HCT116 (cell line): ENCODE measurements at regions not wholly inside any gene's neighbourhood (a gene's known extent, or its start where the extent isn't known, plus 50 kb on each side); places are given as distances from the start of the nearest gene placed in this dataset.
A peak's percentile ranks its signal among the peaks of the same experiment; 100 is the strongest.

Experiments used
- ATAC-seq: fragments of 200-7000 bp; cut with Tn5 transposase; 2 replicates; pipeline ENCODE4 v1.9.1; 2020; ENCODE audit warnings: mild to moderate bottlenecking, moderate library complexity
- BruUV-seq: library from RNA; stranded (reverse); fragments of 400-500 nt; replicated peaks from 2 replicates; lab custom pipeline; 2021; lab: Mats Ljungman, UMichigan
- CTCF ChIA-PET: fragments of 300-600 bp; sonication (Branson Sonifier 250); formaldehyde crosslinking; loops from one replicate; lab custom pipeline; 2021; ENCODE audit warnings: antibody characterized with exemption; lab: Charles Lee
- POLR2A ChIA-PET: fragments of 300-600, 350-600 bp; sonication (Branson Sonifier 250); formaldehyde crosslinking; loops from one replicate; lab custom pipeline; 2021; ENCODE audit warnings: antibody characterized with exemption; lab: Charles Lee
- RAD21 ChIA-PET, 2 experiments: fragments of 300-600 bp; sonication (Branson Sonifier 250); formaldehyde crosslinking; loops; one replicate each; lab custom pipeline; 2023; ENCODE audit warnings: low total read pairs in 2 of 2; ENCODE audit not compliant: uncharacterized antibody in 2 of 2, unreplicated experiment in 2 of 2, low non-redundant PET in 1 of 2; lab: Charles Lee
- DNase-seq: peaks from one replicate; pipeline ENCODE4 v3.0.0-alpha.2; 2010; ENCODE audit warnings: low read depth, low spot score
- H2AFZ ChIP-seq: fragments of 200-600 bp; shearing (Covaris generic), sonication (generic); 2 replicates; pipeline ENCODE4 v1.6.1; 2017; ENCODE audit warnings: low read depth, mixed run types, mixed read lengths, antibody characterized with exemption, low read length; ENCODE audit not compliant: poor library complexity, severe bottlenecking
- H3K27ac ChIP-seq: 2 replicates; pipeline ENCODE4 v1.5.1; 2012; ENCODE audit warnings: low read depth, low read length
- H3K27me3 ChIP-seq: fragments of 200-600 bp; sonication (generic); 2 replicates; pipeline ENCODE4 v1.6.1; 2016; ENCODE audit warnings: mixed run types, low read length, mixed read lengths; ENCODE audit not compliant: insufficient read depth
- H3K36me3 ChIP-seq, 2 experiments: fragments of 200-500 bp in 1 of 2; fragments of 200-600 bp in 1 of 2; sonication (Bioruptor generic) in 1 of 2; sonication (generic) in 1 of 2; 2 replicates each; pipeline versions ENCODE4 v1.5.1 to v1.6.1; 2014 to 2016; ENCODE audit warnings: low read length in 2 of 2, inconsistent platforms in 1 of 2, mixed read lengths in 1 of 2, mixed run types in 1 of 2; ENCODE audit not compliant: insufficient read depth in 2 of 2, control insufficient read depth in 1 of 2
- H3K4me1 ChIP-seq, 2 experiments: fragments of 200-600 bp in 1 of 2; sonication (generic) in 1 of 2; 2 replicates each; pipeline versions ENCODE4 v1.5.1 to v1.6.1; 2012 to 2017; ENCODE audit warnings: low read length in 2 of 2, inconsistent platforms in 1 of 2, mild to moderate bottlenecking in 1 of 2, mixed read lengths in 1 of 2, mixed run types in 1 of 2, moderate library complexity in 1 of 2; ENCODE audit not compliant: insufficient read depth in 2 of 2, control insufficient read depth in 1 of 2
- H3K4me2 ChIP-seq: fragments of 200-600 bp; sonication (generic); 2 replicates; pipeline ENCODE4 v1.6.1; 2017; ENCODE audit warnings: mixed run types, low read length, mixed read lengths
- H3K4me3 ChIP-seq, 2 experiments: fragments of 200-600 bp in 1 of 2; sonication (generic) in 1 of 2; replicated peaks in 1 of 2; 2 replicates each; pipeline ENCODE4 v1.5.1; 2011 to 2016; ENCODE audit warnings: low read length in 2 of 2, control low read depth in 1 of 2, low read depth in 1 of 2, mild to moderate bottlenecking in 1 of 2, mixed read lengths in 1 of 2, mixed run types in 1 of 2
- H3K79me2 ChIP-seq: fragments of 200-600 bp; sonication (generic); 2 replicates; pipeline ENCODE4 v1.6.1; 2017; ENCODE audit warnings: mild to moderate bottlenecking, mixed run types, low read length, moderate library complexity, mixed read lengths; ENCODE audit not compliant: insufficient read depth
- H3K9ac ChIP-seq: fragments of 200-600 bp; sonication (generic); 2 replicates; pipeline ENCODE4 v1.6.1; 2016; ENCODE audit warnings: low read length, mixed read lengths
- H3K9me2 ChIP-seq: fragments of 200-600 bp; sonication (generic), shearing (Covaris generic); 2 replicates; pipeline ENCODE4 v1.6.1; 2017; ENCODE audit warnings: mixed run types, mild to moderate bottlenecking, moderate library complexity; ENCODE audit not compliant: insufficient read depth
- H3K9me3 ChIP-seq, 2 experiments: fragments of 200-500 bp in 1 of 2; fragments of 200-600 bp in 1 of 2; sonication (Bioruptor generic) in 1 of 2; sonication (generic) in 1 of 2; 2 replicates each; pipeline ENCODE4 v1.6.1; 2014 to 2017; ENCODE audit warnings: low read length in 2 of 2, mixed read lengths in 2 of 2, inconsistent platforms in 1 of 2, low read depth in 1 of 2, mild to moderate bottlenecking in 1 of 2, mixed run types in 1 of 2, moderate library complexity in 1 of 2; ENCODE audit not compliant: control insufficient read depth in 1 of 2, insufficient read depth in 1 of 2
- H4K20me1 ChIP-seq: fragments of 200-600 bp; sonication (generic), shearing (Covaris generic); 2 replicates; pipeline ENCODE4 v1.6.1; 2017; ENCODE audit warnings: mixed run types, mild to moderate bottlenecking, moderate library complexity; ENCODE audit not compliant: insufficient read depth
- ATF3 ChIP-seq: IDR thresholded peaks from 2 replicates; pipeline ENCODE4 v1.6.1; 2012
- EGR1 ChIP-seq: IDR thresholded peaks from 2 replicates; pipeline ENCODE4 v1.6.1; 2012; ENCODE audit warnings: low read depth
- ELF1 ChIP-seq: IDR thresholded peaks from 2 replicates; pipeline ENCODE4 v1.6.1; 2012; ENCODE audit warnings: low read depth, borderline replicate concordance
- EZH2phosphoT487 ChIP-seq: fragments of 200-600 bp; IDR thresholded peaks from 2 replicates; pipeline ENCODE4 v1.6.1; 2018; ENCODE audit warnings: antibody characterized with exemption, borderline replicate concordance
- POLR2AphosphoS5 ChIP-seq: IDR thresholded peaks from 2 replicates; pipeline ENCODE4 v1.6.1; 2011; ENCODE audit warnings: mild to moderate bottlenecking, low read depth, low read length, moderate library complexity
- RAD21 ChIP-seq: IDR thresholded peaks from 2 replicates; pipeline ENCODE4 v1.6.1; 2012; ENCODE audit warnings: low read depth, mild to moderate bottlenecking
- SP1 ChIP-seq: IDR thresholded peaks from 2 replicates; pipeline ENCODE4 v1.6.1; 2012; ENCODE audit warnings: low read depth
- SRF ChIP-seq: IDR thresholded peaks from 2 replicates; pipeline ENCODE4 v1.6.1; 2012; ENCODE audit warnings: low read depth
- ZNF274 ChIP-seq: fragments of 200-500 bp; sonication (Bioruptor generic); IDR thresholded peaks from 2 replicates; pipeline ENCODE4 v1.6.1; 2014; ENCODE audit warnings: mild to moderate bottlenecking, low read depth, low read length, inconsistent platforms
- intact Hi-C: fragments of 100-400 bp; cut with micrococcal nuclease; formaldehyde crosslinking; loops from 2 replicates; pipeline ENCODE4 v1.10.0; 2022
- TF ChIP-seq, protein P1 (sequence below): IDR thresholded peaks from 2 replicates; pipeline ENCODE4 v1.6.1; 2012; ENCODE audit warnings: low read depth

- TF ChIP-seq EZH2phosphoT487 (no peak), SP1 (peak; percentile 44), ELF1 (no peak)
Observed at GRCh38 chr5:159456722-159457465, 126.6 kb upstream of the IL12B start (continued).

GRCh38 chr5:159458217-159458711 lies 128.0 kb upstream of the IL12B start:
- ATAC-seq = no peak
- H3K4me1 ChIP-seq = peaks cover 0 to 18% of the 10 kb centered on the region in 2 experiments; a peak in 2 of 4 replicates
- H4K20me1 ChIP-seq = no peaks in the 10 kb centered on the region
- H2AFZ ChIP-seq = no peak overlapping the region
- no peak overlapping the region for H3K9ac ChIP-seq
- ChIA-PET CTCF (no interaction called here), POLR2A (interaction anchor here (0.6 kb wide), 1 partner anchor 448 kb away, joined by 3 read pairs; no protein-coding TSS in a partner anchor), RAD21 (no interaction called here)
- DNase-seq = no peak
- no TSS peak for BruUV-seq
- H3K27me3 ChIP-seq = no peaks in the 10 kb centered on the region
- TF ChIP-seq EGR1 (no peak), ATF3 (no peak), POLR2AphosphoS5 (no peak), SRF (no peak), ELF1 (no peak), RAD21 (no peak), EZH2phosphoT487 (no peak), ZNF274 (no peak)
- TF ChIP-seq, protein P1, sequence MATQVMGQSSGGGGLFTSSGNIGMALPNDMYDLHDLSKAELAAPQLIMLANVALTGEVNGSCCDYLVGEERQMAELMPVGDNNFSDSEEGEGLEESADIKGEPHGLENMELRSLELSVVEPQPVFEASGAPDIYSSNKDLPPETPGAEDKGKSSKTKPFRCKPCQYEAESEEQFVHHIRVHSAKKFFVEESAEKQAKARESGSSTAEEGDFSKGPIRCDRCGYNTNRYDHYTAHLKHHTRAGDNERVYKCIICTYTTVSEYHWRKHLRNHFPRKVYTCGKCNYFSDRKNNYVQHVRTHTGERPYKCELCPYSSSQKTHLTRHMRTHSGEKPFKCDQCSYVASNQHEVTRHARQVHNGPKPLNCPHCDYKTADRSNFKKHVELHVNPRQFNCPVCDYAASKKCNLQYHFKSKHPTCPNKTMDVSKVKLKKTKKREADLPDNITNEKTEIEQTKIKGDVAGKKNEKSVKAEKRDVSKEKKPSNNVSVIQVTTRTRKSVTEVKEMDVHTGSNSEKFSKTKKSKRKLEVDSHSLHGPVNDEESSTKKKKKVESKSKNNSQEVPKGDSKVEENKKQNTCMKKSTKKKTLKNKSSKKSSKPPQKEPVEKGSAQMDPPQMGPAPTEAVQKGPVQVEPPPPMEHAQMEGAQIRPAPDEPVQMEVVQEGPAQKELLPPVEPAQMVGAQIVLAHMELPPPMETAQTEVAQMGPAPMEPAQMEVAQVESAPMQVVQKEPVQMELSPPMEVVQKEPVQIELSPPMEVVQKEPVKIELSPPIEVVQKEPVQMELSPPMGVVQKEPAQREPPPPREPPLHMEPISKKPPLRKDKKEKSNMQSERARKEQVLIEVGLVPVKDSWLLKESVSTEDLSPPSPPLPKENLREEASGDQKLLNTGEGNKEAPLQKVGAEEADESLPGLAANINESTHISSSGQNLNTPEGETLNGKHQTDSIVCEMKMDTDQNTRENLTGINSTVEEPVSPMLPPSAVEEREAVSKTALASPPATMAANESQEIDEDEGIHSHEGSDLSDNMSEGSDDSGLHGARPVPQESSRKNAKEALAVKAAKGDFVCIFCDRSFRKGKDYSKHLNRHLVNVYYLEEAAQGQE = no peak
- H3K36me3 ChIP-seq = no peaks in the 10 kb centered on the region
- no peak overlapping the region for H3K27ac ChIP-seq
- H3K9me3 ChIP-seq = no peaks in the 10 kb centered on the region
- no peaks in the 10 kb centered on the region for H3K9me2 ChIP-seq
- H3K4me3 ChIP-seq = no peak overlapping the region
- H3K79me2 ChIP-seq = no peaks in the 10 kb centered on the region
- intact Hi-C loops = no loop called here
- no peak overlapping the region for H3K4me2 ChIP-seq
